Common myeloid progenitor, CD34-positive (primary cell): ENCODE measurements at regions not wholly inside any gene's neighbourhood (a gene's known extent, or its start where the extent isn't known, plus 50 kb on each side); places are given as distances from the start of the nearest gene placed in this dataset.

Source experiments
- CTCF ChIA-PET: fragments of 350-600 bp; sonication (Branson Sonifier 250); formaldehyde crosslinking; loops from one replicate; lab custom pipeline; 2021; ENCODE audit warnings: antibody characterized with exemption; lab: Charles Lee
- POLR2A ChIA-PET: fragments of 350-600 bp; sonication (Branson Sonifier 250); formaldehyde crosslinking; loops from one replicate; lab custom pipeline; 2021; ENCODE audit warnings: antibody characterized with exemption; lab: Charles Lee
- DNase-seq, 3 donors: peaks; one replicate each; pipeline versions ENCODE4 v3.0.0 to v3.0.0-alpha.2; 2013
- H3K27ac ChIP-seq, 2 experiments: 1 replicate in 1 of 2; 2 replicates in 1 of 2; pipeline ENCODE4 v1.7.0; 2013; ENCODE audit warnings: inconsistent platforms in 2 of 2, low read length in 2 of 2, mild to moderate bottlenecking in 2 of 2, low read depth in 1 of 2, moderate library complexity in 1 of 2; ENCODE audit not compliant: severe bottlenecking in 2 of 2, insufficient read depth in 1 of 2, poor library complexity in 1 of 2
- H3K27me3 ChIP-seq, 5 experiments: replicated peaks in 2 of 5; 1 replicate in 3 of 5; 2 replicates in 2 of 5; pipeline versions ENCODE4 v1.6.1 to v1.7.0; 2013; ENCODE audit warnings: low read length in 4 of 5, mild to moderate bottlenecking in 2 of 5, moderate library complexity in 2 of 5, inconsistent platforms in 1 of 5; ENCODE audit not compliant: insufficient read depth in 5 of 5, control insufficient read depth in 4 of 5
- H3K36me3 ChIP-seq, 4 experiments: 1 replicate in 2 of 4; 2 replicates in 2 of 4; pipeline versions ENCODE4 v1.6.1 to v1.7.0; 2013; ENCODE audit warnings: low read length in 3 of 4, control low read depth in 1 of 4, mild to moderate bottlenecking in 1 of 4; ENCODE audit not compliant: control insufficient read depth in 4 of 4, insufficient read depth in 4 of 4
- H3K4me1 ChIP-seq, 4 experiments: 1 replicate in 3 of 4; 2 replicates in 1 of 4; pipeline versions ENCODE4 v1.6.1 to v1.7.1; 2013; ENCODE audit warnings: low read length in 3 of 4, mild to moderate bottlenecking in 3 of 4, control low read depth in 1 of 4, inconsistent platforms in 1 of 4, moderate library complexity in 1 of 4; ENCODE audit not compliant: control insufficient read depth in 4 of 4, insufficient read depth in 4 of 4; ENCODE audit errors: control extremely low read depth in 1 of 4
- H3K4me3 ChIP-seq, 7 experiments: 1 replicate in 4 of 7; 2 replicates in 3 of 7; pipeline versions ENCODE4 v1.5.1 to v1.7.0; 2013; ENCODE audit warnings: mild to moderate bottlenecking in 7 of 7, low read length in 6 of 7, moderate library complexity in 6 of 7, inconsistent platforms in 2 of 7, low read depth in 2 of 7, control low read depth in 1 of 7; ENCODE audit not compliant: insufficient read depth in 4 of 7, control insufficient read depth in 1 of 7; ENCODE audit errors: extremely low read depth in 1 of 7
- H3K9me3 ChIP-seq, 5 experiments: 1 replicate in 4 of 5; 2 replicates in 1 of 5; pipeline versions ENCODE4 v1.6.1 to v1.7.1; 2013; ENCODE audit warnings: low read length in 4 of 5, mild to moderate bottlenecking in 2 of 5, inconsistent platforms in 1 of 5, low read depth in 1 of 5, moderate library complexity in 1 of 5; ENCODE audit not compliant: control insufficient read depth in 4 of 5, insufficient read depth in 2 of 5; ENCODE audit errors: control extremely low read depth in 1 of 5
- WGBS: methylation state at CpG from one replicate; pipeline ENCODE4 v1.1.5; 2013; ENCODE audit not compliant: insufficient coverage; 5-methylcytosine and 5-hydroxymethylcytosine counted together

- Histone ChIP-seq H3K27me3 (no peaks in the 10 kb centered on the region), H3K4me3 (no peak overlapping the region), H3K9me3 (no peaks in the 10 kb centered on the region), H3K36me3 (no peaks in the 10 kb centered on the region), H3K27ac (no peak overlapping the region), H3K4me1 (no peaks in the 10 kb centered on the region)
- 88% methylated on average over 1 of the region's 1 CpG for WGBS
- DNase-seq = no peak
- POLR2A ChIA-PET = no interaction called here
- CTCF ChIA-PET = no interaction called here
Observed at GRCh38 chr9:103819936-103820335, 274.2 kb upstream of the SMC2 start.

GRCh38 chr9:103821115-103821514 is 273.0 kb upstream of the SMC2 start:
- ChIA-PET POLR2A (no interaction called here), CTCF (no interaction called here)
- no peaks in the 10 kb centered on the region for H3K27me3 ChIP-seq
- no peaks in the 10 kb centered on the region for H3K36me3 ChIP-seq
- no peak overlapping the region for H3K4me3 ChIP-seq
- H3K9me3 ChIP-seq = no peaks in the 10 kb centered on the region
- no peak overlapping the region for H3K27ac ChIP-seq
- H3K4me1 ChIP-seq = no peaks in the 10 kb centered on the region
- no peak for DNase-seq
- 100% methylated on average over 1 of the region's 1 CpG for WGBS

- Histone ChIP-seq H3K36me3 (no peaks in the 10 kb centered on the region), H3K9me3 (no peaks in the 10 kb centered on the region), H3K4me3 (no peak overlapping the region), H3K27ac (no peak overlapping the region), H3K27me3 (no peaks in the 10 kb centered on the region), H3K4me1 (no peaks in the 10 kb centered on the region)
- no CpG with 5 or more reads among the region's 1 CpG for WGBS
- ChIA-PET POLR2A (no interaction called here), CTCF (no interaction called here)
- DNase-seq = no peak
Observed at GRCh38 chr9:103837940-103838339, 256.2 kb upstream of the SMC2 start.

GRCh38 chr9:103839197-103839596 is 254.9 kb upstream of the SMC2 start:
- Histone ChIP-seq H3K4me3 (no peak overlapping the region), H3K27ac (no peak overlapping the region), H3K36me3 (no peaks in the 10 kb centered on the region), H3K27me3 (no peaks in the 10 kb centered on the region), H3K9me3 (no peaks in the 10 kb centered on the region), H3K4me1 (no peaks in the 10 kb centered on the region)
- WGBS = 100% methylated on average over 1 of the region's 1 CpG
- ChIA-PET POLR2A (no interaction called here), CTCF (no interaction called here)
- DNase-seq = no peak

- Histone ChIP-seq H3K4me1 (no peaks in the 10 kb centered on the region), H3K27ac (no peak overlapping the region), H3K27me3 (no peaks in the 10 kb centered on the region), H3K9me3 (no peaks in the 10 kb centered on the region), H3K4me3 (no peak overlapping the region), H3K36me3 (no peaks in the 10 kb centered on the region)
- ChIA-PET POLR2A (no interaction called here), CTCF (no interaction called here)
- no CpG with 5 or more reads among the region's 1 CpG for WGBS
- DNase-seq = no peak
Observed at GRCh38 chr9:103867886-103868285, 226.2 kb upstream of the SMC2 start.

GRCh38 chr9:103872811-103873210 is 221.3 kb upstream of the SMC2 start:
- ChIA-PET CTCF (interaction anchor here (0.8 kb wide), 1 partner anchor 17 kb away, joined by 3 read pairs; no protein-coding TSS in a partner anchor), POLR2A (no interaction called here)
- no peak overlapping the region for H3K27ac ChIP-seq
- 93% methylated on average over 2 of the region's 7 CpGs for WGBS
- no peaks in the 10 kb centered on the region for H3K9me3 ChIP-seq
- no peak for DNase-seq
- H3K4me1 ChIP-seq = no peaks in the 10 kb centered on the region
- no peaks in the 10 kb centered on the region for H3K36me3 ChIP-seq
- no peaks in the 10 kb centered on the region for H3K27me3 ChIP-seq
- H3K4me3 ChIP-seq = no peak overlapping the region

- Histone ChIP-seq H3K36me3 (no peaks in the 10 kb centered on the region), H3K27me3 (no peaks in the 10 kb centered on the region), H3K9me3 (no peaks in the 10 kb centered on the region), H3K4me1 (no peaks in the 10 kb centered on the region), H3K27ac (no peak overlapping the region), H3K4me3 (no peak overlapping the region)
- DNase-seq = no peak
- ChIA-PET POLR2A (no interaction called here), CTCF (no interaction called here)
- 100% methylated on average over 1 of the region's 2 CpGs for WGBS
Observed at GRCh38 chr9:103881419-103881818, 212.7 kb upstream of the SMC2 start.
